BE2C (cell line): ENCODE measurements at regions not wholly inside any gene's neighbourhood (a gene's known extent, or its start where the extent isn't known, plus 50 kb on each side); places are given as distances from the start of the nearest gene placed in this dataset.

Experiments
- DNase-seq: peaks from one replicate; pipeline ENCODE4 v3.0.0-alpha.2; 2020
- H3K27me3 ChIP-seq: fragments of 250-450 bp; sonication (Bioruptor Pico); 2 replicates; pipeline ENCODE4 v1.5.1; 2020; ENCODE audit warnings: mild to moderate bottlenecking
- H3K36me3 ChIP-seq: fragments of 250-450 bp; sonication (Bioruptor Pico); 2 replicates; pipeline ENCODE4 v1.5.1; 2020; ENCODE audit warnings: mild to moderate bottlenecking
- H3K4me1 ChIP-seq: fragments of 250-450 bp; sonication (Bioruptor Pico); 2 replicates; pipeline ENCODE4 v1.5.1; 2020
- H3K4me3 ChIP-seq: 2 replicates; pipeline ENCODE4 v1.5.1; 2011; ENCODE audit warnings: low read depth, low read length
- H3K9me3 ChIP-seq: fragments of 250-450 bp; sonication (Bioruptor Pico); 2 replicates; pipeline ENCODE4 v1.5.1; 2020
- CTCF ChIP-seq: IDR thresholded peaks from 2 replicates; pipeline ENCODE4 v1.5.1; 2012; ENCODE audit warnings: mild to moderate bottlenecking, low read depth, low read length

- no peak for TF ChIP-seq CTCF
- no peaks in the 10 kb centered on the region for H3K36me3 ChIP-seq
- no peaks in the 10 kb centered on the region; the same call in none of the 2 replicates for H3K4me1 ChIP-seq
- no peak for DNase-seq
- H3K27me3 ChIP-seq = no peaks in the 10 kb centered on the region
- H3K9me3 ChIP-seq = no peaks in the 10 kb centered on the region
- no peak overlapping the region for H3K4me3 ChIP-seq
Observed at GRCh38 chr18:70994116-70994515, 705.3 kb downstream of the SOCS6 start.

GRCh38 chr18:70991577-70991976 is 702.7 kb downstream of the SOCS6 start:
- Histone ChIP-seq H3K9me3 (no peaks in the 10 kb centered on the region), H3K27me3 (no peaks in the 10 kb centered on the region), H3K4me1 (no peaks in the 10 kb centered on the region; the same call in none of the 2 replicates), H3K4me3 (no peak overlapping the region), H3K36me3 (no peaks in the 10 kb centered on the region)
- no peak for TF ChIP-seq CTCF
- no peak for DNase-seq

- H3K9me3 ChIP-seq = no peaks in the 10 kb centered on the region
- DNase-seq = no peak
- TF ChIP-seq CTCF = no peak
- no peaks in the 10 kb centered on the region; the same call in 1 of the 2 replicates for H3K4me1 ChIP-seq
- H3K4me3 ChIP-seq = no peak overlapping the region
- no peaks in the 10 kb centered on the region for H3K36me3 ChIP-seq
- no peaks in the 10 kb centered on the region for H3K27me3 ChIP-seq
Observed at GRCh38 chr18:70985948-70986347, 697.1 kb downstream of the SOCS6 start.

- H3K4me3 ChIP-seq = no peak overlapping the region
- no peaks in the 10 kb centered on the region for H3K9me3 ChIP-seq
- H3K36me3 ChIP-seq = no peaks in the 10 kb centered on the region
- no peak for TF ChIP-seq CTCF
- H3K4me1 ChIP-seq = no peaks in the 10 kb centered on the region; the same call in 1 of the 2 replicates
- H3K27me3 ChIP-seq = no peaks in the 10 kb centered on the region
- DNase-seq = peak; percentile 13
Observed at GRCh38 chr18:70982292-70982691, 693.4 kb downstream of the SOCS6 start.

GRCh38 chr18:70981400-70982140 is 692.7 kb downstream of the SOCS6 start:
- Histone ChIP-seq H3K27me3 (no peaks in the 10 kb centered on the region), H3K4me3 (no peak overlapping the region), H3K9me3 (no peaks in the 10 kb centered on the region), H3K4me1 (no peaks in the 10 kb centered on the region; the same call in 1 of the 2 replicates), H3K36me3 (no peaks in the 10 kb centered on the region)
- TF ChIP-seq CTCF = no peak
- peak; percentile 66 for DNase-seq

- Histone ChIP-seq H3K27me3 (no peaks in the 10 kb centered on the region), H3K4me1 (no peaks in the 10 kb centered on the region), H3K36me3 (no peaks in the 10 kb centered on the region), H3K4me3 (no peak overlapping the region), H3K9me3 (no peaks in the 10 kb centered on the region)
- no peak for TF ChIP-seq CTCF
- DNase-seq = no peak
Observed at GRCh38 chr18:70973626-70974025, 684.8 kb downstream of the SOCS6 start.
